Inflammatory macrophage treated with lipopolysaccharide for 4 hours (primary cell): ENCODE measurements at regions not wholly inside any gene's neighbourhood (a gene's known extent, or its start where the extent isn't known, plus 50 kb on each side); places are given as distances from the start of the nearest gene placed in this dataset.

ENCODE experiments used
- DNase-seq: peaks from one replicate; pipeline ENCODE4 v3.0.0-alpha.2; 2020

- no peak for DNase-seq
Measured at GRCh38 chr22:46079093-46079860, 71.0 kb upstream of the PPARA start.

- DNase-seq, result no peak
Measured at GRCh38 chr22:46079861-46080821, 70.2 kb upstream of the PPARA start.

- no peak for DNase-seq
Measured at GRCh38 chr22:46081036-46081830, 69.1 kb upstream of the PPARA start.

GRCh38 chr22:46081831-46082210 is 68.5 kb upstream of the PPARA start:
- DNase-seq, result no peak

GRCh38 chr22:46082633-46083032 is 67.7 kb upstream of the PPARA start:
- DNase-seq, result no peak

GRCh38 chr22:46083383-46084350 is 66.7 kb upstream of the PPARA start:
- DNase-seq, result no peak

- no peak for DNase-seq
Measured at GRCh38 chr22:46084376-46084775, 66.0 kb upstream of the PPARA start.

GRCh38 chr22:46084943-46085827 is 65.1 kb upstream of the PPARA start:
- no peak for DNase-seq

GRCh38 chr22:46085828-46086576 is 64.3 kb upstream of the PPARA start:
- DNase-seq, result no peak

- DNase-seq, result no peak
Measured at GRCh38 chr22:46086577-46087335, 63.6 kb upstream of the PPARA start.

- DNase-seq, result no peak
Measured at GRCh38 chr22:46087336-46087690, 63.0 kb upstream of the PPARA start.

GRCh38 chr22:46087816-46088277 is 62.5 kb upstream of the PPARA start:
- DNase-seq, result no peak

GRCh38 chr22:46088541-46089311 is 61.6 kb upstream of the PPARA start:
- DNase-seq, result no peak

GRCh38 chr22:46089426-46090035 is 60.8 kb upstream of the PPARA start:
- no peak for DNase-seq

- DNase-seq, result no peak
Measured at GRCh38 chr22:46090036-46090591, 60.2 kb upstream of the PPARA start.

- DNase-seq, result no peak
Measured at GRCh38 chr22:46090631-46091201, 59.6 kb upstream of the PPARA start.

GRCh38 chr22:46091277-46091977 is 58.9 kb upstream of the PPARA start:
- DNase-seq, result no peak
